GM18511 (cell line): ENCODE measurements at regions not wholly inside any gene's neighbourhood (a gene's known extent, or its start where the extent isn't known, plus 50 kb on each side); places are given as distances from the start of the nearest gene placed in this dataset.
A peak's percentile ranks its signal among the peaks of the same experiment; 100 is the strongest.

Source experiments
- ATAC-seq: cut with Tn5 transposase; IDR thresholded peaks from one replicate; pipeline ENCODE4 v1.9.1; 2021; ENCODE audit warnings: mild to moderate bottlenecking, moderate library complexity; ENCODE audit not compliant: unreplicated experiment

GRCh38 chr2:161096336-161096735 is 63.9 kb upstream of the TANK start:
- ATAC-seq = no peak

GRCh38 chr2:161097157-161097556 is 63.1 kb upstream of the TANK start:
- no peak for ATAC-seq

DNA sequence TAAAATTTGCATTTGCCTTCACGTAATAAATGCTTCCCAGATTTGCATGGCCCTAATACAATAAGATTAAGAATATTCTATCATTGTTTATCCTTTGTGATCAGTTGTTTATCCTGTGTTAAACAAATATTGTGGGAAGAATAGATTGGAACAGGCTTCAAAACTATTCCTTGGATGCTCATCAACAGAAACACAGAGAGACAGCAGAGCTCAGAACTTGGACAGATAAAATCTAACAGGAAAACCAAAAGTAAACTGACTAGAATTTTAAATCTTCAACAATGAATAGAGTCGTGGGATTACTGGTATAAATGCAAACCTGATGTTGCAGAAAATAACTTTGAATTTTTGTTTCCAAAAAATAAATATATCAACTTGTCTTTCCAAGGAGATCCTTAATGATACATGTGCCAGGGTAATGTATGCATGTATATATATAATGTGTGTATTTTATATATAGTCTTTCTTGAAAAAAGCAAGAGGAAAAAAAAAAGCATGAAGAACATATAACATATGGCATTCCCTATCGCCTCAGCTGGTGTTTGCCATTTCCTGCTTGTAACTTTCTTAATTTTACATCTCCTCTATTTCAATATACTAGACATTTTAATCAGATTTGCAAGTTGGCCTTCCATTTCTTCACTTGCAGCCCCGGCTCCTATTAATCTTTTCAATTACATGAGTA is 59.9 kb upstream of the TANK start:
- no peak for ATAC-seq

GRCh38 chr2:161101406-161101805 is 58.8 kb upstream of the TANK start:
- ATAC-seq = no peak

- no peak for ATAC-seq
Observed at GRCh38 chr2:161102770-161103450, 57.3 kb upstream of the TANK start.

DNA sequence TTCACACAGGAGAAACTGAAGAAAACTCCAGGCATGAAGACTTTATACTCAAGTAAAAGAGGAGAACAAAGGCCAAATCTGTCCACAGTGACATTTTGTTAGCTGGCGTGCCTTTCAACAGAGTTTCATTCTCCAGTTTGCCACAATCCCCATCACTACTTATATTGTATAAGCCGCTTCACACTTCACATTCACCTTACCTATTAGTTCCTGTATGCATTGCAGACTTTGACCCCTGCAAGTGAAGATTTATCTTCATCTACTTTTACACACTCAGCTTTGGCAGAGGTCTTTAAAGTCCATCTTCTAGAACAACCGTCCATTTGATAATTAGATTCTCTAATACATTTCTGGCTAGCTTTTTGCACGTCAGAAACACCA is 56.8 kb upstream of the TANK start:
- ATAC-seq = no peak

DNA sequence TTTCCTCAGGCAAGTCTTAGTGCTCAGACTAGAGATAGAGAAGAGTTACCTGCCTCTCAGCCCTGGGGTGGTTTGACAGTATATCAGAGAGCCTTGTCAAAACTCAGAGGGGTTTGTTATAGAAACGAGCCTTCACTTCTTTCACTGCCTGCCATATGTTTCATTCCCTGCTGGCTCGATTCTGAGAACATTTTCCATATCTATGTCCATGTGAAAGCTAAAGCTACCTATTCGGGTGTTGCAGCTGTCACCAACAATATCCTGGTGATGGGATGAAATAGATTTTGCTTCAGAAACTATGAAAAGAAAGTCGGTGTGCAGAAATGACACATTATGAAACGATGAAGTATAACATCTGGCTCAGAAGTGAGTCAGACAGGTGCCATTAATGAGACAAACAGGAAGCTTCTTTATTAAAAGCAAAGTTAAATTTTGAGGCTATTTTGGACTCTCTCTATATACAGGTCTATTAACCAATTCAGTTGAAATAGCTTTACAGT is 56.1 kb upstream of the TANK start:
- ATAC-seq = peak; percentile 93

DNA sequence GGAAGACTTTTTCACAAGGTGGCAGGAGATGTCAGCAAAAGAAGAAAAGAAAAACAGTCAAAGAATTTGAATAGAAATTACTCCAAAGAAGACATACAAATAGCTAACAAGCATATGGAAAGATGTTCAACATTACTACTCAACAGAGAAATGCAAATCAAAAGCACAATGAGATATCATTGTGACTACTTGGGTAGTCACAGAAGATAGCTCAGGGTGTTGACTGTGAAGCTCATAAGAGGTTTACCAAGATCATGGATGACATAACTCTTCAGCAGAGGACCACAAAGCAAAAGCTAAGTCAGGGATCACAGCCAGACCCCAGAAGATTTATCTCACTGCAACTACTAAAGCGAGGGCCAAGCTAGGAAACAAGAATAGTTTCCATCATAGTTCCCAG is 53.0 kb upstream of the TANK start:
- ATAC-seq = no peak
